Esophagus squamous epithelium (tissue), 5 donors: ENCODE measurements at regions not wholly inside any gene's neighbourhood (a gene's known extent, or its start where the extent isn't known, plus 50 kb on each side); places are given as distances from the start of the nearest gene placed in this dataset.

Experiments used
- DNase-seq: peaks from one replicate; lab custom pipeline; 2025; lab: John Stamatoyannopoulos, UW
- H3K27ac ChIP-seq, 4 donors: fragments of 200-600 bp; sonication (generic); one replicate each; pipeline ENCODE4 v1.5.1; 2016 to 2019; ENCODE audit warnings: mild to moderate bottlenecking in 1 of 4
- H3K27me3 ChIP-seq, 4 donors: fragments of 200-600 bp; sonication (generic); 1 replicate in 3 of 4; 2 replicates in 1 of 4; pipeline versions ENCODE4 v1.5.1 to v1.6.0; 2017 to 2021; ENCODE audit warnings: antibody characterized with exemption in 1 of 4
- H3K36me3 ChIP-seq, 3 donors: fragments of 200-600 bp; sonication (generic); one replicate each; pipeline ENCODE4 v1.5.1; 2016 to 2019
- H3K4me1 ChIP-seq, 3 donors: fragments of 200-600 bp; sonication (generic); one replicate each; pipeline ENCODE4 v1.5.1; 2017 to 2019
- H3K4me3 ChIP-seq, 4 donors: fragments of 200-600 bp; sonication (generic); 1 replicate in 3 of 4; 2 replicates in 1 of 4; pipeline ENCODE4 v1.5.1; 2016 to 2019; ENCODE audit warnings: mild to moderate bottlenecking in 2 of 4, moderate library complexity in 1 of 4
- H3K9me3 ChIP-seq, 3 donors: fragments of 200-600 bp; sonication (generic); one replicate each; pipeline ENCODE4 v1.5.1; 2016 to 2019
- POLR2A ChIP-seq, 4 donors: fragments of 450-650 bp; IDR thresholded peaks; one replicate each; pipeline ENCODE4 v1.6.1; 2017; ENCODE audit warnings: antibody characterized with exemption in 4 of 4, mild to moderate bottlenecking in 4 of 4, moderate library complexity in 3 of 4
- WGBS, 2 donors: methylation state at CpG; one replicate each; pipeline ENCODE4 v1.1.5; 2018; 5-methylcytosine and 5-hydroxymethylcytosine counted together
- intact Hi-C: fragments of 100-400 bp; cut with DNase I; formaldehyde crosslinking; loops from one replicate; pipeline ENCODE4 v1.15.0; 2022
- TF ChIP-seq, protein P1 (sequence below), 6 experiments: fragments of 450-650 bp in 4 of 6; fragments of 200-600 bp in 2 of 6; sonication (generic) in 2 of 6; IDR thresholded peaks; one replicate each; pipeline ENCODE4 v1.5.1; 2016 to 2019; ENCODE audit warnings: antibody characterized with exemption in 6 of 6, mild to moderate bottlenecking in 4 of 6, moderate library complexity in 4 of 6
- donor health status: DM: yes; HTN: yes; CAD: no.

DNA sequence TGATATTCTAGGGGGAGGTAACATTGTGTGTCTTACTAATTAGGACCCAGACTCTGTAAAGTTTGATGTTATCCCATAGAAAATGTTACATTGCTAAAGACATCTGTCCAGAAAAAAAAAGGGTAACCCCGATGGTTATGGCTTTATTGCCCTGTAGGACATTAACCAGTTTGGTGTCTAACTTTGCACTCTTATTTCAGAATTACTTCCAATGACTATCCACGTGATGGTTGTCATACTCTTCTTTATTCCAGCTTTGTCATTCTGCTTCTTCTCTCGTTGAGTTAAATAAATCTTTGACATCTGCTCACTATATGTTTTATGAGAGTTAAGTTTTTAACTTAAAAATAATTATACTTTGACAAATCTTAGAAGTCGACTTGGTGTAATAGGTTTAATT lies 180.4 kb upstream of the ANKRD55 start:
- no peaks in the 10 kb centered on the region for H3K36me3 ChIP-seq
- peaks cover 21 to 67% (median 22%) of the 10 kb centered on the region in 3 donors for H3K4me1 ChIP-seq
- H3K27me3 ChIP-seq, result no peaks in the 10 kb centered on the region
- 61 to 80% methylated on average over 4 of the region's 4 CpGs for WGBS, 2 donors
- H3K9me3 ChIP-seq, result no peaks in the 10 kb centered on the region
- intact Hi-C loops, result no loop called here
- TF ChIP-seq, protein P1, sequence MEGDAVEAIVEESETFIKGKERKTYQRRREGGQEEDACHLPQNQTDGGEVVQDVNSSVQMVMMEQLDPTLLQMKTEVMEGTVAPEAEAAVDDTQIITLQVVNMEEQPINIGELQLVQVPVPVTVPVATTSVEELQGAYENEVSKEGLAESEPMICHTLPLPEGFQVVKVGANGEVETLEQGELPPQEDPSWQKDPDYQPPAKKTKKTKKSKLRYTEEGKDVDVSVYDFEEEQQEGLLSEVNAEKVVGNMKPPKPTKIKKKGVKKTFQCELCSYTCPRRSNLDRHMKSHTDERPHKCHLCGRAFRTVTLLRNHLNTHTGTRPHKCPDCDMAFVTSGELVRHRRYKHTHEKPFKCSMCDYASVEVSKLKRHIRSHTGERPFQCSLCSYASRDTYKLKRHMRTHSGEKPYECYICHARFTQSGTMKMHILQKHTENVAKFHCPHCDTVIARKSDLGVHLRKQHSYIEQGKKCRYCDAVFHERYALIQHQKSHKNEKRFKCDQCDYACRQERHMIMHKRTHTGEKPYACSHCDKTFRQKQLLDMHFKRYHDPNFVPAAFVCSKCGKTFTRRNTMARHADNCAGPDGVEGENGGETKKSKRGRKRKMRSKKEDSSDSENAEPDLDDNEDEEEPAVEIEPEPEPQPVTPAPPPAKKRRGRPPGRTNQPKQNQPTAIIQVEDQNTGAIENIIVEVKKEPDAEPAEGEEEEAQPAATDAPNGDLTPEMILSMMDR (IDR thresholded peaks at IDR 0.05), result no peak
- TF ChIP-seq POLR2A (IDR thresholded peaks at IDR 0.05), result no peak
- H3K27ac ChIP-seq, result peak overlapping the region in 1 of 4 donors; percentile 8
- no peak overlapping the region for H3K4me3 ChIP-seq
- no peak for DNase-seq

GRCh38 chr5:56412601-56413379 lies 179.7 kb upstream of the ANKRD55 start:
- H3K27me3 ChIP-seq, result no peaks in the 10 kb centered on the region
- WGBS, 2 donors, result 51 to 67% methylated on average over 9 of the region's 9 CpGs
- DNase-seq, result no peak
- H3K4me3 ChIP-seq, result no peak overlapping the region
- intact Hi-C loops, result no loop called here
- TF ChIP-seq, protein P1 (IDR thresholded peaks at IDR 0.05), result no peak
- TF ChIP-seq POLR2A (IDR thresholded peaks at IDR 0.05), result no peak
- peak overlapping the region in 3 of 4 donors; percentile 8 to 40 (median 39) for H3K27ac ChIP-seq
- no peaks in the 10 kb centered on the region for H3K9me3 ChIP-seq
- no peaks in the 10 kb centered on the region for H3K36me3 ChIP-seq
- H3K4me1 ChIP-seq, result peaks cover 21 to 67% (median 22%) of the 10 kb centered on the region in 3 donors

DNA sequence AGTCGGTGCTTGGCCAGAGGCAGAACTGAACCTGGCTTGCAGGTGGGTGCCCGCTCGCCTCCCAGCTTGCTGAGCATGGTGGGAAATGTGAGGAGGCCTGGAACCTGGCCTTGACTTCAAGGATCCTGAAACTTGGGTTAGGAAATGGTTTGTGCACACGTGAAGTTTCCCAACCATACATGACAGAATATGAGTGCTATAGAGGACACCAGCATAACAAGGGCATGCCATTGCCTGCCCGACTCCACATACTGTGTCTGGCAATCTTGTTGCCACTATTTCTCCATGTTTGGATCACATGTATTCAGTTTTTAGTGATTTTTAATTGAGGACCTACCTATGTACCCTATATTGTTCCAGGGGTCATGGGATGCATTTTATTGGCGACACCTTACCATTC lies 177.6 kb upstream of the ANKRD55 start:
- no peak for TF ChIP-seq POLR2A (IDR thresholded peaks at IDR 0.05)
- TF ChIP-seq, protein P1 (IDR thresholded peaks at IDR 0.05), result no peak
- intact Hi-C loops, result no loop called here
- no peaks in the 10 kb centered on the region for H3K36me3 ChIP-seq
- no peak for DNase-seq
- 86 to 94% methylated on average over 5 to 6 of the region's 6 CpGs for WGBS, 2 donors
- no peak overlapping the region for H3K4me3 ChIP-seq
- no peaks in the 10 kb centered on the region for H3K27me3 ChIP-seq
- peaks cover 21 to 65% (median 22%) of the 10 kb centered on the region in 3 donors for H3K4me1 ChIP-seq
- no peaks in the 10 kb centered on the region for H3K9me3 ChIP-seq
- H3K27ac ChIP-seq, result no peak overlapping the region

DNA sequence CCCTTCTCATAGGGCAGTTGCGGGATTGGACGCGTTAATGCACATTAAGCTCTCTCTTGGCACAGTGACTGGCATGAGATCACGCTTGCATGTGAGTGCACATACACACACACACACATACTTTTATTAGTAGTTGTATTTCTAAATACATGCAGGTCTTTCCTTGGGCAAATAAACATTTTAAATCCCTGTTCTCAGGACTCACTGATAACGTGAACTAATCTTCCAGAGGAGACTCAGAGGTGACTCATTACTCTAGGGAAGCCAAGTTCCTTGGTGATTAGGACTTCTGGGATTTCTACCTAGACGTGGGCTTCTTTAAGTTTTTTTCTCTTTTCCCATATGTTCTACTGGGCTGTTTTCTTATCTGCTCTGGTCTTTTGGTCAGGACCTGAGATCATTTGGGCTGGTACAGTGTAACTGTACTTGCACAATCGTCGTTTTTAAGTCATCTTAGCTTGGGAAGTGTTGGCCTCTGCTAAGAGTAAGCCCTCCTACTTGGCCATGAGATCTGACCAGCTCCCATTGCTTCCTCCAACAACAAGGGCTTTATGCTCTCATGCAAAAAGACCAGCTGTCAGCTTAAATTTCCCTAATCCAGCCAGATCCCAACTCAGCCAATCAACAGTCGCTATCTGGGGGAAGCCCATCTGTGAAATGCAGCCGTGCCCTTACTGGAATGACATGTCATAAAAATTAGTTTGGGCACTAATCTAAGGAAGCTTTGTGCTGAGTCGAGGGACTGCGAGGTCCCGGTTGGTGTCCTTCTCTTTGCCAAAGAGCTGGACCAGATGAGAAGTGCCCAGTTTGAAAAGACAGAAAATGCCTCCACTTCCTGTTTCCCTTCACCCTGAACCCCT lies 176.4 kb upstream of the ANKRD55 start:
- no peak overlapping the region for H3K27ac ChIP-seq
- no peaks in the 10 kb centered on the region for H3K9me3 ChIP-seq
- TF ChIP-seq POLR2A (IDR thresholded peaks at IDR 0.05), result no peak
- TF ChIP-seq, protein P1 (IDR thresholded peaks at IDR 0.05), result no peak
- no peaks in the 10 kb centered on the region for H3K36me3 ChIP-seq
- 41 to 55% methylated on average over 11 to 13 of the region's 13 CpGs for WGBS, 2 donors
- H3K4me1 ChIP-seq, result peaks cover 18 to 54% (median 22%) of the 10 kb centered on the region in 3 donors
- DNase-seq, result no peak
- no peaks in the 10 kb centered on the region for H3K27me3 ChIP-seq
- intact Hi-C loops, result no loop called here
- no peak overlapping the region for H3K4me3 ChIP-seq

DNA sequence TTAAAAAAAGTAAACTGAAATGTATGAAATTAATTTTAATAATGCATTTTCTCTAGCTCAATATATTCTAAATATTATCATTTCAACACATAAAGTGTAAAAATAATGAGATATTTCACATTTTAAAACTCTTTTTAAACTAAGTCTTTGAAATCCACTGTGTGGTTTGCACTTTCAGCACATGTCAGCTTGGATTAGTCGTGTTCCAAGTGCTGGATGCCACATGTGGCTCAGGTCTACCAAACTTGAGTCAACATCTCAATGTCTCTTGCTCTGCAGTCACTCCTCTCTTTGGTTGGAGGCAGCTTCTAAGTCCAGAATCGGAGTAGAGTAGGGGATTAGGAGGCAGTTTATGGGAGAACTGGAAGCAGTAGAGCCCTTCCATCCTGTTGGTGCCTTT lies 173.7 kb upstream of the ANKRD55 start:
- peaks cover 11 to 29% (median 12%) of the 10 kb centered on the region in 3 donors for H3K4me1 ChIP-seq
- H3K9me3 ChIP-seq, result no peaks in the 10 kb centered on the region
- TF ChIP-seq, protein P1 (IDR thresholded peaks at IDR 0.05), result no peak
- TF ChIP-seq POLR2A (IDR thresholded peaks at IDR 0.05), result no peak
- no peak for DNase-seq
- 79 to 94% methylated on average over 2 of the region's 2 CpGs for WGBS, 2 donors
- H3K4me3 ChIP-seq, result no peak overlapping the region
- H3K27me3 ChIP-seq, result no peaks in the 10 kb centered on the region
- H3K36me3 ChIP-seq, result no peaks in the 10 kb centered on the region
- intact Hi-C loops, result no loop called here
- no peak overlapping the region for H3K27ac ChIP-seq
